DOHH2 (cell line): ENCODE measurements at regions not wholly inside any gene's neighbourhood (a gene's known extent, or its start where the extent isn't known, plus 50 kb on each side); places are given as distances from the start of the nearest gene placed in this dataset.

Experiments used
- H3F3A ChIP-seq: fragments of 200-600 bp; sonication (generic), shearing (Covaris generic); 2 replicates; pipeline ENCODE4 v1.6.0; 2016; ENCODE audit warnings: antibody characterized with exemption, mild to moderate bottlenecking; ENCODE audit not compliant: control insufficient read depth, insufficient read depth
- H3K27ac ChIP-seq: fragments of 200-600 bp; sonication (generic); 2 replicates; pipeline ENCODE4 v1.5.1; 2014; ENCODE audit warnings: low read depth, mild to moderate bottlenecking, low read length, moderate library complexity
- H3K27me3 ChIP-seq: fragments of 200-600 bp; sonication (generic); 2 replicates; pipeline ENCODE4 v1.6.1; 2014; ENCODE audit warnings: mild to moderate bottlenecking, low read length, mixed read lengths; ENCODE audit not compliant: control insufficient read depth
- H3K36me3 ChIP-seq: fragments of 200-600 bp; sonication (generic); 2 replicates; pipeline ENCODE4 v1.6.1; 2014; ENCODE audit warnings: mild to moderate bottlenecking, low read length, moderate library complexity, mixed read lengths; ENCODE audit not compliant: control insufficient read depth
- H3K4me1 ChIP-seq: fragments of 200-600 bp; sonication (generic); 2 replicates; pipeline ENCODE4 v1.6.1; 2014; ENCODE audit warnings: mild to moderate bottlenecking, low read length, mixed read lengths; ENCODE audit not compliant: control insufficient read depth
- H3K4me2 ChIP-seq: fragments of 200-600 bp; sonication (generic); 2 replicates; pipeline ENCODE4 v1.6.0; 2014; ENCODE audit warnings: mild to moderate bottlenecking, low read length, moderate library complexity
- H3K4me3 ChIP-seq: fragments of 200-600 bp; sonication (generic); 2 replicates; pipeline ENCODE4 v1.5.1; 2014; ENCODE audit warnings: mild to moderate bottlenecking, low read length, mixed read lengths
- H3K79me2 ChIP-seq: fragments of 200-600 bp; sonication (generic); 2 replicates; pipeline ENCODE4 v1.6.1; 2014; ENCODE audit warnings: mild to moderate bottlenecking, low read length, mixed read lengths; ENCODE audit not compliant: control insufficient read depth
- H3K9me2 ChIP-seq: fragments of 200-600 bp; sonication (generic); replicated peaks from 2 replicates; pipeline ENCODE4 v1.6.1; 2014; ENCODE audit warnings: mild to moderate bottlenecking, low read length, mixed read lengths; ENCODE audit not compliant: control insufficient read depth
- H3K9me3 ChIP-seq: fragments of 200-600 bp; sonication (generic); 2 replicates; pipeline ENCODE4 v1.6.1; 2014; ENCODE audit warnings: antibody characterized with exemption, low read length, mixed read lengths; ENCODE audit not compliant: control insufficient read depth, insufficient read depth
- H4K20me1 ChIP-seq: fragments of 200-600 bp; sonication (generic); 2 replicates; pipeline ENCODE4 v1.6.0; 2014; ENCODE audit warnings: low read depth, mild to moderate bottlenecking, antibody characterized with exemption, low read length, moderate library complexity; ENCODE audit not compliant: control insufficient read depth, insufficient read depth
- CTCF ChIP-seq: fragments of 200-600 bp; sonication (generic); IDR thresholded peaks from one replicate; pipeline ENCODE4 v1.5.1; 2014; ENCODE audit warnings: antibody characterized with exemption, mild to moderate bottlenecking, low read depth, low read length; ENCODE audit not compliant: poor library complexity, severe bottlenecking
- EZH2phosphoT487 ChIP-seq: fragments of 200-600 bp; sonication (generic); IDR thresholded peaks from 2 replicates; pipeline ENCODE4 v1.6.1; 2017; ENCODE audit warnings: borderline replicate concordance, mild to moderate bottlenecking, antibody characterized with exemption, low read length, moderate library complexity, mixed read lengths

GRCh38 chr5:152337484-152337883 is 67.6 kb downstream of the NMUR2 start:
- no peaks in the 10 kb centered on the region for H3K27me3 ChIP-seq
- H3K27ac ChIP-seq, result no peak overlapping the region
- H3K9me3 ChIP-seq, result no peaks in the 10 kb centered on the region
- H3K9me2 ChIP-seq, result no peaks in the 10 kb centered on the region
- H3K4me1 ChIP-seq, result no peaks in the 10 kb centered on the region
- no peaks in the 10 kb centered on the region for H3K36me3 ChIP-seq
- no peaks in the 10 kb centered on the region for H3K79me2 ChIP-seq
- TF ChIP-seq EZH2phosphoT487 (no peak), CTCF (no peak)
- H3F3A ChIP-seq, result no peaks in the 10 kb centered on the region
- H3K4me3 ChIP-seq, result no peak overlapping the region
- H3K4me2 ChIP-seq, result no peak overlapping the region
- H4K20me1 ChIP-seq, result no peaks in the 10 kb centered on the region

- Histone ChIP-seq H3K27me3 (no peaks in the 10 kb centered on the region), H3K4me3 (no peak overlapping the region), H3K4me1 (no peaks in the 10 kb centered on the region), H3K9me2 (no peaks in the 10 kb centered on the region), H3K79me2 (no peaks in the 10 kb centered on the region), H3K27ac (no peak overlapping the region), H3F3A (no peaks in the 10 kb centered on the region), H3K9me3 (no peaks in the 10 kb centered on the region), H3K36me3 (no peaks in the 10 kb centered on the region), H4K20me1 (no peaks in the 10 kb centered on the region), H3K4me2 (no peak overlapping the region)
- no peak for TF ChIP-seq EZH2phosphoT487
- TF ChIP-seq CTCF, result no peak
These were observed 69.6 kb downstream of the NMUR2 start for GRCh38 chr5:152335461-152335860.

DNA sequence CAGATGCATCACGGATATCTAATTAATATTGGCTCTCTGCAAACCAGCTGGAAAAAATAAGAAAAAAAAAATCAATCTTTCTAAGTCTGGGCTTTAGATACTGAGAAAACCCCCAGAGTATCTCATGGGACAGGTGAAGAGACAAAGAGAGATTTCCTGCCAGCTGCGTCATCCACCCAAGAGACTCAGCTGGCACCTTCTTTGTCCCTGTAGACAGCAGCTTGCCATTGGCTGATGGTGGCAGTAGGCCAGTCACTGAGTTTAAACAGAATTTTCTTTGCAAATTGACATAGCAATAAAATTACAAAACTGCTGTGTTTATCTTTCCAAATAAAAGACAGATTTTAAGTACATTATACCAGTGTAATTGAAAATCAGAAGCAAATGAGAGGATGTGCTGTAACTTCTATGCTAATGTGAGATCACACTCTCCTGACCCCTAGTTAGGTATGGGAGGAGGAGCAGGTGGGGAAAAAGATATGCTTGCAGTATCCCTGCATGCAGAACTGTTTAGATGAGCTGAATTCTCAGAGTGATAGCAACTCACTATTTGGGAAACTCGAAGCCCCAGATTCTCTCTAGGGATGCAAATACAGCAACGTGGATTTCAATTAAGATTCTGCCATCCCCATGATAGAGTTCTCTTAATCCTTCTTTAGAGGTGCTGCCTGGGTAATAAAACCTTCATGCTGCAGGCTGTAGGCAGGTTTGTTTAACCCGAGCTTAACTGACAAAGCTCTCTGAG is 72.2 kb downstream of the NMUR2 start:
- H3K9me3 ChIP-seq, result no peaks in the 10 kb centered on the region
- H3K4me3 ChIP-seq, result no peak overlapping the region
- H3K79me2 ChIP-seq, result no peaks in the 10 kb centered on the region
- no peak overlapping the region for H3K27ac ChIP-seq
- no peaks in the 10 kb centered on the region for H4K20me1 ChIP-seq
- no peaks in the 10 kb centered on the region for H3K4me1 ChIP-seq
- H3K9me2 ChIP-seq, result no peaks in the 10 kb centered on the region
- H3K27me3 ChIP-seq, result no peaks in the 10 kb centered on the region
- no peak for TF ChIP-seq CTCF
- no peak for TF ChIP-seq EZH2phosphoT487
- H3K4me2 ChIP-seq, result no peak overlapping the region
- no peaks in the 10 kb centered on the region for H3K36me3 ChIP-seq
- H3F3A ChIP-seq, result no peaks in the 10 kb centered on the region
